HG03565 (cell line): ENCODE measurements at regions not wholly inside any gene's neighbourhood (a gene's known extent, or its start where the extent isn't known, plus 50 kb on each side); places are given as distances from the start of the nearest gene placed in this dataset.
"Not testable (repeated sequence)": the region's sequence is repeated elsewhere in the genome, so short reads cannot be mapped to it uniquely, and the experiment has no call there.

Experiments
- ATAC-seq: cut with Tn5 transposase; IDR thresholded peaks from one replicate; pipeline ENCODE4 v1.9.1; 2021; ENCODE audit warnings: mild to moderate bottlenecking, moderate library complexity; ENCODE audit not compliant: unreplicated experiment

GRCh38 chr9:754150-754931 is 87.2 kb upstream of the DMRT1 start:
- no peak for ATAC-seq

GRCh38 chr9:755454-756381 is 85.8 kb upstream of the DMRT1 start:
- peak; percentile 37 for ATAC-seq

DNA sequence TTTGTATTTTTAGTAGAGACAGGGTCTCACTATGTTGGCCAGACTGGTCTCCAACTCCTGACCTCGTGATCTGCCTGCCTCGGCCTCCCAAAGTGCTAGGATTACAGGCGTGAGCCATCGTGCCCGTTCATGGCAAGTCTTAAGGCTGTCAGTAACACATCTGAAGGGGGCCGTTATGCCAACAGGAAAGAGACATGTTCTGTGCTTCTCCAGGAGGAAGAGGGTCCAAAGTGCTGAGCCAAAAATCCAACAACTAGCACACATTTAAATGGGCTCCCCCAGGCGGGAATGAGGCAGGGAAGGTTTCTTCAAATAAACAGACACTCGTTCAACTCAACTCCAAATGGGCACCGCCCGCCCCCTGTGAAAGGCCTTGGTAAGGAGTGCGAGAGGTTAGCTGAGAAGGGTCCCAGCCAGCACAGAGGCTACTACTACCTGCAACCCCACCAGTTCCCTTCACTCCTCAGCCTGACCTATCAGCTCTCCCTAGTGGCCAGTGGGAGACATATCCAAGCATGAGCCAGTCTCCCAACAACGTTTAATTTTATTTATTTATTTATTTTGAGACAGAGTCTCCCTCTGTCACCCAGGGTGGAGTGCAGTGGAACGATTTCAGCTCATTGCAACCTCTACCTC is 84.1 kb upstream of the DMRT1 start:
- ATAC-seq: no peak

DNA sequence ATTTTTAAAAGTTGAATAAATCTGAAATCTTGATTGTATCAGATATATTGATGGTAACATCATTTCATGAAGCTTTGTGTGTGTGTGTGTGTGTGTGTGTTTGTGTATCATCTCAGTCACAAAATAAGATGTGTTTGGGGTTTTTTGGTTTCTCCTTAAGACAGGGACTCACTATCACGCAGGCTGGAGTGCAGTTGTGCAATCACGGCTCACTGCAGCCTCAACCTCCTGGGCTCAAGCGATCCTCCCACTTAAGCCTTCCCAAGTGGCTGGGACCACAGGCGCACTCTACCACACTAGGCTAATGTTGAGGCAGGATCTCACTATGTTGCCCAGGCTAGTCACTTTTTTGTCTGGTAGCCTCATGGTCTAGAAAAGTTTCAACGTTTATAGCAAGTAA is 83.4 kb upstream of the DMRT1 start:
- ATAC-seq: no peak

DNA sequence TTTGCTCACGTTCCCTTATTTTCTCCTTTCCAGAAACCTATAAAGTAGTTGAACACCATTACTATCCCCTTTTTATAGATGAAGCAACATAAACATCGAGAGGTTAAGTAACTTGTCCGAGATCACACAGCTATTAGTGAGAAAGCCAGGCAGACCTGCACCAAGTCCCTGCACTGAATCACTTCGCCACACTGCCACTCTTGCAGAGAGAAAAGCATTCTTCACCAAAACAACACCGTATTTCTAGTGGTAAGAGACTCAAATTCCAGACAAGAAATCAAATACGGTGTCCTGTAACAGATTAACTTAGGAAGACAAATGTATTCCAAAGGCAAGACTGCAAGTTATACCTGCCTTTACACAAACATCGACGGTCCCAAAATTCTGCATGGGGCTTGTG is 82.0 kb upstream of the DMRT1 start:
- ATAC-seq: no peak

DNA sequence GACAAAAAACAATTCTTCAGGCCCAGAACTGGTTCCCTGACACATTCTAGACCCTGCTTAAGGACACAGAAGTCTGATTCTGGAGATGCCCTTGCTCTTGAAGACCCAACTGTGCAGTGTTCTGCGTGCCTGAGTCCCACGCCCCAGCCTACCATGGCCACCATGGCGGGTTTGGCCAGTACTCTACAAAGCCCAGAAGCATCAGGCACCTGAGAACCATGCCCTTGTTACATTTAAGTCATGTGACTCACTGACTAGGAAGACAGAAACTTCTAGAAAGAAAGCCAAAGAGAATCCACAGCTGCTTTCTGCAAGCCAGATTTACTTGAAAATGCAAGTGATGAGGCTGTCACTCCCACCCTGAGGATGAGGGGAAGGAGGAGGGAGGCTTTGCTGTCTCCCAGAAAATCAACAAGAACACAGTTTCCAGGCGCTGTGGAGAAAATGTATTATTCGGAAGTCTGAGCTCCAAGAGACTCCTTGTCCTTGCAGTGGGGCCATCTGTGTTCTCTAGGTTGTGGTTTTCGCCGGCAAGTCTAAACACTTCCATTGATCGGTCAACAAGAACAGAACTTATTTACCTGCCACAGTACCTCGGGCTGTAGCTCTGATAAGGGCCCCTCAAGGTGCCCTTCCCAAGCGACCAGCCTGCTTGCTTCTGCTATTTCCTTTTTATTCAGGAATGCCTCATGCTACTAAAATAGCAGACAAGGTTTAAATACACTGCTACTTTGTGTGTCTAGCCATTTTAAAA is 81.3 kb upstream of the DMRT1 start:
- no peak for ATAC-seq

DNA sequence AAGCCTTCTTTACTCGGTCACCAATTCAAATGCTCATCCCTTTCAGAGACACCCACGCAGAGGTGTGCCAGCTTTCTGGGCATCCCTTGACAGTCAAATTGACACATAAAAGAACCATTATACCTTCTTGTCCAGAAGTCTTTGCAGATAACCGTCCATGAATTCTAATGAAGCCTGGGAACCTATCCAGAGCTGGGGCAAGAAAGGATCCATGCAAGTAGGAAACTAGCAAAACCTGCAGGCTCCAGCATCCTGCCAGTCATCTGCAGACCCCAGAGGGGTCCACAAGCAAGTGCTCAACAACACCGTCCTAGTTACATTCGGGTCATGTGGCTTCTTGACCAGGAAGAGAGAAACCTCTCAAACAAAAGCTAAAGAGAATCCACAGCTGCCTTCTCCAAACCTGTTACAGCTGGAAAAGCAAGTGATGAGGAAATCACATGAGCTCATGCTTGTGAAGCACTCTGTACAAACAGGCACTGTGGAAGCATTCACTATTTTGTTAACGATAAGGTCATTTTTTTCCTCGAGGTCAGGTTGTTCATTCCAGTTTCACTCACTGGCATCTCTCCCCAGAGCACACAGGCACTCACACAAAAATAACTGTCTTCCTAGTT is 80.2 kb upstream of the DMRT1 start:
- no peak for ATAC-seq

DNA sequence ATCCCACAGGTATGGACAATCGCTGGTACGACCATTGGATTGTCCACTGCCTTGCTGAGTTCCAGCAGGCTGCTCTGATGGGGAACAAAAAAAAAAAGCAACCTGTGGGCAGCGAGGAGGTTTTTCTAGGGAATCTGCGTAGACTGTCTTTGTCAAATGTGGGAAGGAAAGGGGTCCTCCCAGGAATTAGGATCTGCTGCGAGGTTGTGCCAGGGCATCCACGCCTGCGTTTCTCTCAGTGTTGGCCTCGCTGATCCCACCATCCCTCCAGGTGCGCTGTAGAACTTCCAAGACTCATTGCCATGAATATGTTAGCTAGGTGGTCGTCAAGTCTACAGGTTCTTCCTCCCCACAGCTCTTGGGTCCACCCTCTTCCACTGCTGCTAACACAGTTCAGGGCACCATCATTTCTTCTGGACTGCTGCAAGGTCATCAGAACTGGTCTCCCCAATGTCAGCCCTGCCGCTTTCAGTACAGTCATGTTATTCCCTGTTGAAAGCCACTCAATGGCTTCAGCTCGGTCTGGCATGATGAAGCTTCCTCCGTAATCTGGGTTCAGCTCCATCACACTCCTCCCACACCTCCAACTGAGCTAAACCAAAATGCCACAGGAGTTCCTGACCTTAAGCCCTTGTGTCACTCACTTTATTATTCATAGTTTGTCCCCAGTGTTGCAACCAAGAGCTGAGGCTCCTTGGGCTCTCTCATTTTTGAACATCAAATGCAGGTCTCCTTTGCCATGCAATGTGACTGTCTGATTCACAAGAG is 79.5 kb upstream of the DMRT1 start:
- no peak for ATAC-seq

- ATAC-seq: no peak
Measured at GRCh38 chr9:763692-764091, 77.8 kb upstream of the DMRT1 start.

DNA sequence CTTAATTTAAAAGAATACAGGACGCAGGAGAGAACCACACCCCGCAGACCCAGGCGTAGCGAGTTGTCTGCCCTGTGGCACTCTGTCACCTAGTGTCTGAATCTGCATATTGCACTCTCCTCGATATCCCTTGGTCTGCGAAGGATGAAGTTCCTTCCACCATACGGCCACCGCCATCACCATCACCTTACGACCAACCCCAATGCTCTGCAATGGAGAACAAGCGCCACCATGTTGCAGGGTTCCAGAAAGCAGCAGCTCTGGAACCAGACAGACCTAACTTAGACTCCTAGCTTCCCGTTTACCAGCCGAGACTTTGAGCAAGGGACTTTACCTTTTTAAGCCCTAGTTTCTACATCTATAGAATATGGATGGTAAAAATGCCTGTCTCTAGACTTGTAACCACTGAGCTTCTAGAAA is 77.4 kb upstream of the DMRT1 start:
- peak; percentile 94 for ATAC-seq

GRCh38 chr9:764986-765385 is 76.5 kb upstream of the DMRT1 start:
- no peak for ATAC-seq

GRCh38 chr9:767061-767561 is 74.4 kb upstream of the DMRT1 start:
- ATAC-seq: not testable (repeated sequence)

DNA sequence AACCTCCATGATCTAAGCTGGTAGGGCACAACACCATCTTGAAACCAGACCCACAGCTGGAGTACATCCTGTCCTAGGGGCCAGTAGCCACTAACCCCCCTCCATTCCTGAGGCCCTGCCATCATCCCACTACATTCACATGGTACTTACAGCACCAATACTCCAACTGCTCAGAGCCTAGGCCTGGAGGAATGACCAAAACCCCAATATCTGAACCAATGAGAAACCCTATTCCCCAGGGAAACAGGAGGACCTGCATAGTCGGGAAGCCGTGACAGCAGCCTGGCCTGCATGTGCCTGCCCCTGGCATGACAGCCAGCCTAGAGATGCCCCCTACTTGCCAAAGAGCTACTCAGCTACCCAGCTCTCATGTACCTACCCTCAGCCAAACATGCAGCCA is 65.4 kb upstream of the DMRT1 start:
- ATAC-seq: no peak

GRCh38 chr9:777978-778377 is 63.5 kb upstream of the DMRT1 start:
- no peak for ATAC-seq

DNA sequence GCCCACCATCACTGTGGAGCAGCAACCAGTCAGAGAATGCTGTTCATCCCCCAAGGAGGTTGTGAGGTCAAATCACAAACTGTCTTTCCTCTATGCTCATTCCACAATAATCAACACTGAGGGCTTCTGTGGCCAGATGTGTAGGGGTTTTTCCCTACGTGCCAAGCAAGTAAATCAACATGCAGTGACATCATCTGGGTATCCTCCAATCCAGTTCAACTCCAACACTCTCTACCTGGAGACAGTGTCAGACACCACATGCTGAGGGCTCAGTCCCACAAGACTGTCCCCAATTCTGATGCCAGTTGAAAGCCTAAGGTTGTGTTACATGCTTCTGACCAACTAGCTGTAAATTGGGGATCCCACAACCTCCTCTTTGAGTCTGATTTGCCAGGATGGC is 57.3 kb upstream of the DMRT1 start:
- no peak for ATAC-seq

DNA sequence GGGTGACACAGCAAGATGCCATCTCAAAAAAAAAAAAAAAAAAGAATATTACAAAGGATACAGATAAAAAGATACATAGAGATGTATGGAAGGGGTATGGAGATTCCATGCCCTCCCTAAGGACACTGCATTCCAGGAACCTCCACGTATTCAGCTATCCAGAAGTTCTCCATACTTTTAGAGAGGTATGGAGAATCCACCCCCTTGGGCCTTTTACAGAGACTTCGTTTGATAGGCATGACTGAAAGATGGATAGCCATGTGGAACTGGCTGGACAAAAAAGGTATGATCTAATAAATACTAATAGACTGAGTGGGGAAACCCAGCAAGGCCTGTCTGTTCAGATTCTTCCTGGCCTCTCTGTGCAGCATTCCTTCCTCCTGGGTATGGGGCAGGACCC is 56.6 kb upstream of the DMRT1 start:
- ATAC-seq: no peak

DNA sequence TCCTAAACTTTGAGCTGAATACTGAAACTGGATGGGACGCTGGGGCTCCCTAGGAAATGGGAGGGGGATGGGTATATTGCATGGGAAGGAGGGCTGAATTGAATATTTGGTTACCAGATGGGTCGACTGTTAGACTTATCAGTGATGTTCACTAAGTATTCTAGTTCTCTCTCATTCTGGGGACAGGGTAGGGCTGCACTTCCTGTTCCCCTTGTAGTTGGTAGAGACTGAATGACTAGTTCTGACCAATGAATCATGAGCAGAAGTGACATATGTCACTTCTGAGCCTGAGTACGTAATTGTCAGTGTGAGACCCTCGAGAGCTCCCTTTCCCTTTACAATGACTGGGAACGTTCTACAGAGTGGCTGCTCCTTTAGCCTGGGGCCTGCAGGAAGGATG is 55.5 kb upstream of the DMRT1 start:
- ATAC-seq: no peak

- ATAC-seq: no peak
Measured at GRCh38 chr9:786405-786804, 55.1 kb upstream of the DMRT1 start.

GRCh38 chr9:788777-789176 is 52.7 kb upstream of the DMRT1 start:
- no peak for ATAC-seq
